ENCODE measurements at regions not wholly inside any gene's neighbourhood (a gene's known extent, or its start where the extent isn't known, plus 50 kb on each side); places are given as distances from the start of the nearest gene placed in this dataset.

GRCh38 chr9:3746296-3747275 lies 220.8 kb upstream of the RFX3 start:
- Histone ChIP-seq H3K27ac (ENCODE audit: low read depth in 1 of 2, low read length in 2 of 2) (no peak overlapping the region), H3K27me3 (ENCODE audit: control insufficient read depth in 4 of 4, insufficient read depth in 4 of 4, low read length in 3 of 4) (no peaks in the 10 kb centered on the region), H3K9me3 (ENCODE audit: control insufficient read depth in 4 of 4, low read length in 3 of 4) (no peaks in the 10 kb centered on the region), H3K9ac (ENCODE audit: low read depth in 1 of 2, low read length in 2 of 2) (no peak overlapping the region), H3K36me3 (ENCODE audit: control insufficient read depth in 4 of 4, insufficient read depth in 3 of 4, low read depth in 1 of 4, low read length in 3 of 4) (no peaks in the 10 kb centered on the region), H3K4me1 (ENCODE audit: control insufficient read depth in 4 of 4, insufficient read depth in 4 of 4, low read length in 3 of 4) (no peaks in the 10 kb centered on the region), H3K4me3 (ENCODE audit: low read depth in 1 of 3, low read length in 3 of 3) (no peak overlapping the region)
- DNase-seq (ENCODE audit: low spot score), result no peak
- WGBS, result 65% methylated on average over 1 of the region's 1 CpG
- TF ChIP-seq SP1 (IDR thresholded peaks at IDR 0.05) (no peak), MAX (IDR thresholded peaks at IDR 0.05) (no peak), RAD21 (IDR thresholded peaks at IDR 0.05) (no peak), ZBTB33 (IDR thresholded peaks at IDR 0.05) (no peak), JUND (IDR thresholded peaks at IDR 0.05) (no peak), FOXA1 (IDR thresholded peaks at IDR 0.05) (no peak), REST (IDR thresholded peaks at IDR 0.05) (no peak), HNF4G (IDR thresholded peaks at IDR 0.05) (no peak), GABPA (IDR thresholded peaks at IDR 0.05 in 1 of 2, conservative IDR thresholded peaks at IDR 0.05 in 1 of 2) (no peak), EGR1 (IDR thresholded peaks at IDR 0.05; ENCODE audit: low read depth in 2 of 2) (no peak), FOXA2 (IDR thresholded peaks at IDR 0.05) (no peak)

GRCh38 chr9:3743901-3744413 lies 218.2 kb upstream of the RFX3 start:
- no peak overlapping the region for H3K27ac ChIP-seq (ENCODE audit: low read depth in 1 of 2, low read length in 2 of 2)
- no peaks in the 10 kb centered on the region for H3K27me3 ChIP-seq (ENCODE audit: control insufficient read depth in 4 of 4, insufficient read depth in 4 of 4, low read length in 3 of 4)
- no peak for DNase-seq (ENCODE audit: low spot score)
- no peak overlapping the region for H3K9ac ChIP-seq (ENCODE audit: low read depth in 1 of 2, low read length in 2 of 2)
- no peaks in the 10 kb centered on the region for H3K9me3 ChIP-seq (ENCODE audit: control insufficient read depth in 4 of 4, low read length in 3 of 4)
- no peaks in the 10 kb centered on the region for H3K4me1 ChIP-seq (ENCODE audit: control insufficient read depth in 4 of 4, insufficient read depth in 4 of 4, low read length in 3 of 4)
- no peaks in the 10 kb centered on the region for H3K36me3 ChIP-seq (ENCODE audit: control insufficient read depth in 4 of 4, insufficient read depth in 3 of 4, low read depth in 1 of 4, low read length in 3 of 4)
- H3K4me3 ChIP-seq (ENCODE audit: low read depth in 1 of 3, low read length in 3 of 3), result no peak overlapping the region
- WGBS, result 90% methylated on average over 2 of the region's 2 CpGs
- TF ChIP-seq ZBTB33 (IDR thresholded peaks at IDR 0.05) (no peak), EGR1 (IDR thresholded peaks at IDR 0.05; ENCODE audit: low read depth in 2 of 2) (no peak), REST (IDR thresholded peaks at IDR 0.05) (no peak), TAF1 (conservative IDR thresholded peaks at IDR 0.05) (no peak), GABPA (IDR thresholded peaks at IDR 0.05 in 1 of 2, conservative IDR thresholded peaks at IDR 0.05 in 1 of 2) (no peak), HNF4A (conservative IDR thresholded peaks at IDR 0.05) (no peak), CTCF (IDR thresholded peaks at IDR 0.05; ENCODE audit: low read depth, low read length, missing input control) (no peak), JUND (IDR thresholded peaks at IDR 0.05) (no peak), SP1 (IDR thresholded peaks at IDR 0.05) (no peak), FOXA1 (IDR thresholded peaks at IDR 0.05) (no peak), ATF3 (IDR thresholded peaks at IDR 0.05) (no peak), FOXA2 (IDR thresholded peaks at IDR 0.05) (no peak), RAD21 (IDR thresholded peaks at IDR 0.05) (no peak), HNF4G (IDR thresholded peaks at IDR 0.05) (no peak)

All from liver (tissue), 8 donors.